K562 (cell line): ENCODE measurements at regions not wholly inside any gene's neighbourhood (a gene's known extent, or its start where the extent isn't known, plus 50 kb on each side); places are given as distances from the start of the nearest gene placed in this dataset.

Experiments
- ATAC-seq: fragments of 200-7000 bp; cut with Tn5 transposase; 3 replicates; pipeline ENCODE4 v1.9.1; 2020; ENCODE audit warnings: moderate library complexity
- BruUV-seq: library from RNA; stranded (reverse); fragments of 400-500 nt; replicated peaks from 2 replicates; lab custom pipeline; 2021; lab: Mats Ljungman, UMichigan
- CTCF ChIA-PET: fragments of 300-600 bp; formaldehyde crosslinking; extraction: SDS; loops from one replicate; lab custom pipeline; 2021; ENCODE audit warnings: low intra/inter-chr PET ratio; lab: Yijun Ruan, JAX
- POLR2A ChIA-PET: fragments of 300-600, 350-650 bp; sonication (Branson Sonifier 250); formaldehyde crosslinking; extraction: SDS; loops from one replicate; lab custom pipeline; 2021; ENCODE audit warnings: antibody characterized with exemption, inconsistent platforms; lab: Yijun Ruan, JAX
- DNase-seq, 4 experiments: peaks; one replicate each; pipeline versions ENCODE4 v3.0.0 to v3.0.0-alpha.2; 2011 to 2018; ENCODE audit warnings: low spot score in 3 of 4, mixed read lengths in 3 of 4; ENCODE audit errors: extremely low read depth in 1 of 4
- FAIRE-seq: peaks from 2 replicates; lab custom pipeline; 2011; peaks lifted over from hg19 to GRCh38; lab: Jason Lieb, UNC
- H2AFZ ChIP-seq: 2 replicates; pipeline ENCODE4 v1.6.0; 2011; ENCODE audit warnings: low read depth, low read length, control low read depth, inconsistent platforms
- H3K27ac ChIP-seq: fragments of 200-600 bp; 3 replicates; pipeline ENCODE4 v1.8.0; 2011; ENCODE audit warnings: low read depth, mild to moderate bottlenecking, control low read depth, inconsistent platforms, low read length, moderate library complexity, mixed read lengths; ENCODE audit errors: extremely low read depth
- H3K27me3 ChIP-seq, 2 experiments: fragments of 300-600 bp in 1 of 2; 2 replicates in 1 of 2; 3 replicates in 1 of 2; pipeline versions ENCODE4 v1.6.0 to v1.8.0; 2011; ENCODE audit warnings: inconsistent platforms in 2 of 2, low read length in 2 of 2, mild to moderate bottlenecking in 1 of 2, mixed read lengths in 1 of 2, moderate library complexity in 1 of 2; ENCODE audit not compliant: control insufficient read depth in 2 of 2, insufficient read depth in 2 of 2
- H3K36me3 ChIP-seq: fragments of 300-600 bp; 3 replicates; pipeline ENCODE4 v1.8.0; 2011; ENCODE audit warnings: mild to moderate bottlenecking, low read length, inconsistent platforms; ENCODE audit not compliant: control insufficient read depth, insufficient read depth
- H3K4me1 ChIP-seq, 2 experiments: fragments of 200-600 bp in 1 of 2; replicated peaks in 1 of 2; 2 replicates in 1 of 2; 3 replicates in 1 of 2; pipeline versions ENCODE4 v1.5.1 to v1.8.0; 2011; ENCODE audit warnings: inconsistent platforms in 2 of 2, low read length in 2 of 2, mild to moderate bottlenecking in 1 of 2, mixed read lengths in 1 of 2, moderate library complexity in 1 of 2; ENCODE audit not compliant: control insufficient read depth in 2 of 2, insufficient read depth in 2 of 2
- H3K4me2 ChIP-seq: 2 replicates; pipeline ENCODE4 v1.6.1; 2011; ENCODE audit warnings: low read length, control low read depth, inconsistent platforms, mixed read lengths; ENCODE audit not compliant: insufficient read depth
- H3K4me3 ChIP-seq: fragments of 200-600 bp; sonication (generic), shearing (Covaris generic); 2 replicates; pipeline ENCODE4 v1.5.1; 2016; ENCODE audit warnings: control low read depth, inconsistent platforms
- H3K79me2 ChIP-seq: fragments of 200-600 bp; 3 replicates; pipeline ENCODE4 v1.8.0; 2011; ENCODE audit warnings: low read length, inconsistent platforms; ENCODE audit not compliant: control insufficient read depth, insufficient read depth
- H3K9ac ChIP-seq, 2 experiments: 2 replicates each; pipeline versions ENCODE4 v1.6.0 to v1.6.1; 2011; ENCODE audit warnings: low read depth in 2 of 2, low read length in 2 of 2, control low read depth in 1 of 2, inconsistent platforms in 1 of 2, mild to moderate bottlenecking in 1 of 2, mixed read lengths in 1 of 2; ENCODE audit not compliant: insufficient read depth in 1 of 2
- H3K9me1 ChIP-seq: one replicate; pipeline ENCODE4 v1.6.0; 2011; ENCODE audit warnings: inconsistent platforms, mild to moderate bottlenecking, low read length, moderate library complexity; ENCODE audit not compliant: control insufficient read depth, insufficient read depth
- H3K9me3 ChIP-seq: replicated peaks from 2 replicates; pipeline ENCODE4 v1.5.1; 2011; ENCODE audit warnings: low read depth, low read length, inconsistent platforms; ENCODE audit not compliant: control insufficient read depth, insufficient read depth
- H4K20me1 ChIP-seq: replicated peaks from 2 replicates; pipeline ENCODE4 v1.6.1; 2011; ENCODE audit warnings: low read length, inconsistent platforms, mixed read lengths; ENCODE audit not compliant: control insufficient read depth, insufficient read depth
- DMBX1 ChIP-seq: fragments of 250-450 bp; sonication (Bioruptor Pico); IDR thresholded peaks from 2 replicates; pipeline ENCODE4 v1.8.0; 2022; ENCODE audit warnings: inconsistent platforms, mild to moderate bottlenecking, moderate library complexity, borderline replicate concordance
- GABPB2 ChIP-seq: fragments of 250-450 bp; sonication (Bioruptor Pico); conservative IDR thresholded peaks from 2 replicates; pipeline ENCODE4 v1.5.1; 2021; ENCODE audit warnings: mild to moderate bottlenecking
- KDM2B ChIP-seq: fragments of 250-450 bp; sonication (Bioruptor Pico); IDR thresholded peaks from 2 replicates; pipeline ENCODE4 v1.8.0; 2021; ENCODE audit warnings: mild to moderate bottlenecking, moderate library complexity
- LEF1 ChIP-seq: fragments of 450-650 bp; IDR thresholded peaks from 2 replicates; pipeline ENCODE4 v1.6.1; 2016; ENCODE audit warnings: mild to moderate bottlenecking
- MAFF ChIP-seq: IDR thresholded peaks from 2 replicates; pipeline ENCODE4 v1.6.1; 2012; ENCODE audit warnings: low read length, improper control_type of control experiment
- POLR2G ChIP-seq: fragments of 200-400 bp; formaldehyde crosslinking; IDR thresholded peaks from 2 replicates; pipeline ENCODE4 v1.6.1; 2017; ENCODE audit warnings: low read depth, mild to moderate bottlenecking, antibody characterized with exemption, low read length, moderate library complexity
- RBM39 ChIP-seq: fragments of 200-400 bp; formaldehyde crosslinking; optimal IDR thresholded peaks from 2 replicates; pipeline ENCODE3; 2018; ENCODE audit warnings: low read depth, low read length
- RFX5 ChIP-seq: IDR thresholded peaks from 2 replicates; pipeline ENCODE4 v1.6.1; 2011; ENCODE audit warnings: low read depth, mild to moderate bottlenecking, improper control_type of control experiment, low read length
- SMARCA5 ChIP-seq: fragments of 450-650 bp; IDR thresholded peaks from 2 replicates; pipeline ENCODE4 v1.6.1; 2016
- VEZF1 ChIP-seq: fragments of 200-800 bp; sonication (Bioruptor generic); IDR thresholded peaks from 2 replicates; pipeline ENCODE4 v1.6.1; 2017; ENCODE audit warnings: missing genetic modification characterization, missing compliant biosample characterization
- ZNF124 ChIP-seq: sonication (generic); formaldehyde crosslinking; IDR thresholded peaks from 2 replicates; pipeline ENCODE4 v1.8.1; 2022; ENCODE audit warnings: missing genetic modification reagents
- ZNF174 ChIP-seq: fragments of 250-450 bp; sonication (Bioruptor Pico); IDR thresholded peaks from 2 replicates; pipeline ENCODE4 v1.4.0; 2020; ENCODE audit warnings: mild to moderate bottlenecking
- ZNF184 ChIP-seq: sonication (generic); formaldehyde crosslinking; IDR thresholded peaks from 2 replicates; pipeline ENCODE4 v1.5.0; 2020; ENCODE audit warnings: missing genetic modification reagents
- ZNF511 ChIP-seq: sonication (generic); formaldehyde crosslinking; IDR thresholded peaks from 2 replicates; pipeline ENCODE4 v1.8.0; 2022; ENCODE audit warnings: mild to moderate bottlenecking, missing genetic modification reagents
- ZNF764 ChIP-seq: fragments of 250-450 bp; sonication (Bioruptor Pico); IDR thresholded peaks from 2 replicates; pipeline ENCODE4 v1.4.0; 2020; ENCODE audit warnings: low read depth, mild to moderate bottlenecking, moderate library complexity
- in situ Hi-C: fragments of 300-500 bp; cut with MboI; formaldehyde crosslinking; loops from 4 replicates; pipeline ENCODE4 v1.15.0; 2018; ENCODE audit warnings: inconsistent platforms, mixed read lengths
- intact Hi-C: fragments of 100-400 bp; cut with micrococcal nuclease; formaldehyde crosslinking; loops from 2 replicates; pipeline ENCODE4 v1.14.2; 2022
- TF ChIP-seq, protein P1 (sequence below): fragments of 250-450 bp; sonication (Bioruptor Pico); IDR thresholded peaks from 2 replicates; pipeline ENCODE4 v1.5.0; 2020; ENCODE audit warnings: mild to moderate bottlenecking, borderline replicate concordance
- TF ChIP-seq, protein P2 (sequence below), 2 experiments: fragments of 200-800 bp in 1 of 2; sonication (Bioruptor generic) in 1 of 2; sonication (generic) in 1 of 2; formaldehyde crosslinking in 1 of 2; IDR thresholded peaks in 1 of 2; conservative IDR thresholded peaks in 1 of 2; 2 replicates each; pipeline versions ENCODE4 v1.5.0 to v1.6.1; 2016 to 2020; ENCODE audit warnings: missing compliant biosample characterization in 1 of 2, missing genetic modification characterization in 1 of 2, missing genetic modification reagents in 1 of 2

- H4K20me1 ChIP-seq, result no peaks in the 10 kb centered on the region
- no peaks in the 10 kb centered on the region for H3K9me1 ChIP-seq
- in situ Hi-C loops (no loop called here), intact Hi-C loops (no loop called here)
- H3K4me2 ChIP-seq, result no peak overlapping the region
- no peaks in the 10 kb centered on the region for H3K79me2 ChIP-seq
- no TSS peak for BruUV-seq
- no peak overlapping the region for H3K4me3 ChIP-seq
- no peak overlapping the region for H3K9ac ChIP-seq
- H3K4me1 ChIP-seq, result no peaks in the 10 kb centered on the region
- no peak overlapping the region for H2AFZ ChIP-seq
- TF ChIP-seq MAFF (no peak), VEZF1 (CRISPR knock-in tag) (no peak), DMBX1 (CRISPR knock-in tag) (no peak), ZNF184 (CRISPR knock-in tag) (no peak), SMARCA5 (no peak), ZNF174 (CRISPR knock-in tag) (no peak), ZNF124 (CRISPR knock-in tag) (no peak), POLR2G (no peak), ZNF764 (no peak), LEF1 (no peak), RBM39 (no peak), KDM2B (no peak), ZNF511 (no peak), RFX5 (no peak), GABPB2 (CRISPR knock-in tag) (no peak)
- TF ChIP-seq, protein P1, sequence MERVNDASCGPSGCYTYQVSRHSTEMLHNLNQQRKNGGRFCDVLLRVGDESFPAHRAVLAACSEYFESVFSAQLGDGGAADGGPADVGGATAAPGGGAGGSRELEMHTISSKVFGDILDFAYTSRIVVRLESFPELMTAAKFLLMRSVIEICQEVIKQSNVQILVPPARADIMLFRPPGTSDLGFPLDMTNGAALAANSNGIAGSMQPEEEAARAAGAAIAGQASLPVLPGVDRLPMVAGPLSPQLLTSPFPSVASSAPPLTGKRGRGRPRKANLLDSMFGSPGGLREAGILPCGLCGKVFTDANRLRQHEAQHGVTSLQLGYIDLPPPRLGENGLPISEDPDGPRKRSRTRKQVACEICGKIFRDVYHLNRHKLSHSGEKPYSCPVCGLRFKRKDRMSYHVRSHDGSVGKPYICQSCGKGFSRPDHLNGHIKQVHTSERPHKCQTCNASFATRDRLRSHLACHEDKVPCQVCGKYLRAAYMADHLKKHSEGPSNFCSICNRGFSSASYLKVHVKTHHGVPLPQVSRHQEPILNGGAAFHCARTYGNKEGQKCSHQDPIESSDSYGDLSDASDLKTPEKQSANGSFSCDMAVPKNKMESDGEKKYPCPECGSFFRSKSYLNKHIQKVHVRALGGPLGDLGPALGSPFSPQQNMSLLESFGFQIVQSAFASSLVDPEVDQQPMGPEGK (CRISPR knock-in tag), result no peak
- TF ChIP-seq, protein P2, sequence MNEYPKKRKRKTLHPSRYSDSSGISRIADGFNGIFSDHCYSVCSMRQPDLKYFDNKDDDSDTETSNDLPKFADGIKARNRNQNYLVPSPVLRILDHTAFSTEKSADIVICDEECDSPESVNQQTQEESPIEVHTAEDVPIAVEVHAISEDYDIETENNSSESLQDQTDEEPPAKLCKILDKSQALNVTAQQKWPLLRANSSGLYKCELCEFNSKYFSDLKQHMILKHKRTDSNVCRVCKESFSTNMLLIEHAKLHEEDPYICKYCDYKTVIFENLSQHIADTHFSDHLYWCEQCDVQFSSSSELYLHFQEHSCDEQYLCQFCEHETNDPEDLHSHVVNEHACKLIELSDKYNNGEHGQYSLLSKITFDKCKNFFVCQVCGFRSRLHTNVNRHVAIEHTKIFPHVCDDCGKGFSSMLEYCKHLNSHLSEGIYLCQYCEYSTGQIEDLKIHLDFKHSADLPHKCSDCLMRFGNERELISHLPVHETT (CRISPR knock-in tag; conservative IDR thresholded peaks at IDR 0.05 in 1 of 2, IDR thresholded peaks at IDR 0.05 in 1 of 2), result no peak
- POLR2A ChIA-PET, result no interaction called here
- ATAC-seq, result no peak
- no peaks in the 10 kb centered on the region for H3K36me3 ChIP-seq
- no peak for FAIRE-seq
- H3K27ac ChIP-seq, result no peak overlapping the region
- H3K27me3 ChIP-seq, result no peaks in the 10 kb centered on the region
- CTCF ChIA-PET, result no interaction called here
- H3K9me3 ChIP-seq, result no peaks in the 10 kb centered on the region
- no peak for DNase-seq
Measured at GRCh38 chr13:86858216-86858615, 813.0 kb upstream of the SLITRK5 start.
